ENCODE measurements at regions not wholly inside any gene's neighbourhood (a gene's known extent, or its start where the extent isn't known, plus 50 kb on each side); places are given as distances from the start of the nearest gene placed in this dataset.

DNA sequence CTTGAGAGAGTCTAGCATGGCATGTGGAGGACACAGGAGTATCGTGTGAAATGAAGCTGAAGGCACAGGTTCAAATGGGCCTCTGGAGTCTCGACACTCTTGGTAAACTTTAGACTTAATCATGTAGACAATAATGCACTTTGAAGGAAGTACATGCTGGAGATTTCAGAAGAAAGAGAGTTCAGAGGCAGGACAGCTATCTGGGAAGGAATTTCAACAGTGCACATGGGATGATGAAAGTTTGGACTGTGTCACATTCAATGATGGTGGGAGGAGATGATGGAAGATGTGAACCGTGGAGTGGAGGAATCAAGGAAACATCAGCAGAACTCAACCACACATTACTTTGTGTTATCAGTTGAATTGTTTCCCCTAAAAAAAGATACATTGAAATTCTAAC, 88.6 kb upstream of the PAPPA start:
- no peak for DNase-seq

DNA sequence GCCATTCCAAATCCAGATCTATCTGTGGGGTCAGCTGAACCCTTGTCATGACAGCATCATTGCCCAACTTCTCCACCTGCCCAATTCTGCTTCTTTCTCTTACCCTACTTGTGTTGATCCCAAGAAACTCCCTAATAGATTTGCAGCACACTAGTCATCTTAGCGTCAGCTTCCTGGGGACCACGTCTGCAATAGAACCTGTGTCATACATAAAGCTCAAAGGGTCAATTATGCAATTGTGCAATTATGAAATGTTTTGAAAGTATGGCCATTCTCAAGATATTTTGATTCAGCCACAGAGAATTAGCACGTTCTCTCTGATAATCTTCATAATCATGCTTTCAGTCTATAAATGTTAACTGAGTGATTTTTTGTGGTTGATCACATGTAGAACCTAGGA, 87.4 kb upstream of the PAPPA start:
- no peak for DNase-seq

DNA sequence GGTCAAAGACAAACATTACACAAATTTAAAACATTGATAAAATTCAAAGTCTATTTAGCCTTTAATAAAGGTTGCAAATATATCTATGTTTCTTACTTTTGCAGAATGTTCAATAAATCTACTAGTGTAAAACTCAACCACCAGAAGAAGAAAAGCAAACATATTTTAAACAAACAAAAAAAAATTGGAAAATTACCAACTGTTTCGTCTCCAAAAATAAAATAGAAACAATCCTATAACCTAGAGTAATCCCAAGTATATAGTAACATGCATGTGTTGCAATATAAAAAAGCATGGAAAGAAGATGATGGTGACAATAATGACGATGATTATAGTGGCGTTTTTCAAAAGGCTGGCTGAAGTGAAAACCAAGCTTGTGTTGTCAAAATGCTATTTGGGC, 86.0 kb upstream of the PAPPA start:
- DNase-seq, result no peak

- no peak for DNase-seq
Observed at GRCh38 chr9:116070256-116070914, 83.2 kb upstream of the PAPPA start.

GRCh38 chr9:116072046-116072445, 81.5 kb upstream of the PAPPA start:
- DNase-seq, result no peak

DNA sequence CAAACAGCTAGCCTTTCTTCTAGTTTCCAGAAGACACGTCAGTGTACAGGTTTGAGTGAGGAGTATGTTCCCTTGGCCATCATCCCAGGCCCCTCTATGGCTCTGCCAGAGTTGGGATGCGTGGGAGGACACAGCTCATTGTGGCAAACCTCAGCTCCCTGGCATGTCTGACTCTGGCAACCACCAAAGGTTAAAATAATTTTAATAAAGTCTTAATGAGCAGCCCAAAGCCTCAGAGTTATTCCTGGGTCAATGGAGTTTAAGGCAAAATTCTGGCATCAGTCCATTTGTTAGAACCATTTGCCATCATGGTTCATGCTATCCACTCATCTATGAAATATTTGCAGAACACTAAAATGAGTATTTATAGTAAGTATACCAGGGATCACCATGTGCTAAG, 79.8 kb upstream of the PAPPA start:
- no peak for DNase-seq

- DNase-seq, result no peak
Observed at GRCh38 chr9:116074658-116075057, 78.9 kb upstream of the PAPPA start.

DNA sequence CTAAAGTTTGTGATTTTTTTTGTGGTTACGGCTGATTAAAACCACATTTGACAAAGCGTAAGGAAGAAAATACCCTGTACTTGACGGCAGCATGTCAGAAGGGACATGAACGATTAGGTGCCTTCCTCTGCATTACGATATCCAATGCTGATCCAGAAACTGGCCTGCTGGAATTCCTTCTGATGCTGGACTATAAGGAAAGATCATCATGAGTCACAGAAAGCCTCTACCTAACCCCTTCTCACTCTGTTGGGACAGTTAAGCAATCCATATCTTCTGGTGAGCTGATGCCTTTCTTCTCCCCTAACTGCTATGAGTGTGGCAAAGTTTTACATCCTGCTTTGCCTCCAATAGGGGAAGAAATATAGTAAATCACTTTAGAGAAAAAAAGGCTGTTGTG, 78.4 kb upstream of the PAPPA start:
- no peak for DNase-seq

DNA sequence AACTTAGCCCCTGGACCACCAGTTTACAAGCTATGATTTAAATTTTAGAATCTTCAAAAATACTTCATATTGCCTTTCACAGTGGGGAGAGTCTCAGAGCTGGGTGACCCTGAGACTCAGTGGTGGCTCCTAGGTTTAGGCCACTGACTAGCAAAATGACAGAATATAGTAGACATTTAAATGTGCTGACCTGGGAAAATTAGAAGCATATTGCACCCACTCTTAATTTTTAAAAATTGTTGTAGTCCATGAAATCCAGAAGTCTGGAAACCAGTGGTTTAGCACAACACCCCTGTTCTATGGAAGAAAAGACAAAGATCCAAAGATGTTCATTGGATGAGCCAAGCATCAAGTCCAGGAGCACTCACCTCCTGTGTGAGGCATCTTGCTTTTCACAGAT, 75.0 kb upstream of the PAPPA start:
- DNase-seq, result no peak

- no peak for DNase-seq
Observed at GRCh38 chr9:116080561-116080960, 73.0 kb upstream of the PAPPA start.

DNA sequence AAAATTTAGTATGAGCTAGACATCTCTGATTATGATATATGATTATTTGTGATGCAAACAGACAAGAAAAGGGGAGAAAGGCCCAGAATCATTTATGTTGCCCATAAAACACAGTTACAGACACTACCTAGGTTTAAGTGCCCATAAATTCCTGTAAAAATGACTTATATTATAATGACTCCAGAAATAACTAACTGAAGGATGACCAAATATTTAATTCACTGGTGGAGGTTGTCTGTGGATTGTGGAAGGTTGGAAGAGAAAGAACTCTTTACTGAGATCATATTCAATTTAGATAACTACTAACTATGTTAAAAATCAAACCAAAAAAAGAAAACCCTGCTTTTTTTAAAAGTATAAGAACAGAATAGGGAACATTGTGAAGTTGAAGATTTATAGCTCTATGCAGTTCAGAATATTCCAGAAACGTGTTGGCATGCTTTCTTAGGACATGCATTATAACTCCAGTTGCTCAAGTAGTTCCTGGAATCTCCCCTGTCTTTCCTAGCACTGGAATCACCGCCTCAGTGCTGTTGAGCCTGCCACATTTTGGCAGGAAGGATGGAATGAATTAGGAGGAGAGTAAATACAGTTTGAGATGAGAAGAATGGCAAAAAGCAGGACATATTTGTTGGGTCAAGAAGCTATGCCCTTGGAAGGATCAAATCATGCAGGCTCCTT, 72.0 kb upstream of the PAPPA start:
- DNase-seq, result no peak

DNA sequence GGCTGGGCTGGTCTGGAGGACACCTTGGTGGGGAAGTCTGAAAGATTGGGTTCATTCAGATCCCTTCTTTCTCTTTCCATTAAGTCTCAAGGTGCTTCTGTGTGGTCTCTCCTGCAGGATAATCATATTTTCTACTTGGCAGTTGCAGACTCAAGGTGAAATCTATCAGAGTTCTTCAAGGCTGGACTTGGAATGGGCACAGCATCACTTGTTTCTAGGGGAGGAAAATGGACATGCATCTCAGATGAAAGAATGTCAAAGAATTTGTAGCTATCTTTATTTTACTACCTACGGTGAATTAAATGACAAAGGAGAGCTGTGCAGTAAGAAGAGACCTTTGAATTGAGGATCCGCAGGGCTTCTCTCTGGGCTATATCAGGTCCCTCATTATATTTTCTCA, 69.8 kb upstream of the PAPPA start:
- no peak for DNase-seq

DNA sequence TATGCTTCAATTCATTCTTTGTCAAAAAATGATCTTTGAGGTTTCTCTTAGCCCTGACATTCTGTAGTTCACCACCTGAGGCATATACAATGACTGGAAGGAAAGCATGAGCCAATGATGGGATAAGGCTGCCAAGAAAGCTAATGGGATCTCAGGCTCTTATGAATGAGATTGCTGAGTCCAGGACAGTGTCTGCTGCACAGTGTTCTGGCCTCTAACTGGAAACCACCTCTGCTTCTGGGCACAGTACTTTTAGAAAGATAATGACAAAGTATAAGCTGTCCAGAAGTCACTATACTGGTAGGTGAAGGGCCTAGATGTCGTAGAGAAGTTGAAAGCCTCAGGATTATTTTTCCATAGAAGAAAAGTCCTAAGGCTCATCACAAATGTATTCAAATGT, 69.1 kb upstream of the PAPPA start:
- DNase-seq, result no peak

GRCh38 chr9:116087246-116087645, 66.3 kb upstream of the PAPPA start:
- no peak for DNase-seq

GRCh38 chr9:116087751-116088194, 65.8 kb upstream of the PAPPA start:
- peak; percentile 2 for DNase-seq

DNA sequence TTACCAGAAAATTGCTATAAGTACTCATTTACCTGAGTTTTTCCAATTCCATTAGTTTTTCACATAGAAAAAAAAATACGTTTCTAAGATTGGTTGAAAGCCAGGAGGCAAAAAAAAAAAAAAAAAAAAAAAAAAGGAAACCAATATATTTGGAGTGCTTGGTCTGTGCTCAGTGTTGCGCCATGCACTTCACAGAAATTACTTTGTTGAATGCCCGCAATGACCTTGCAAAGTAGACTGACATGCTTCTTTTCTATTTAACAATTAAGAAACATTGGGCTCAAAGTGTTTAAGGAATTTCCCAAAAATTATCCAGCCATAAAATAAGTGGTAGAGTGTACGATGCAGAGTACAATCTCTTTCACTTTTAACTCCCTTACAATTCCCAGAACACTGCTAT, 65.2 kb upstream of the PAPPA start:
- DNase-seq, result no peak

DNA sequence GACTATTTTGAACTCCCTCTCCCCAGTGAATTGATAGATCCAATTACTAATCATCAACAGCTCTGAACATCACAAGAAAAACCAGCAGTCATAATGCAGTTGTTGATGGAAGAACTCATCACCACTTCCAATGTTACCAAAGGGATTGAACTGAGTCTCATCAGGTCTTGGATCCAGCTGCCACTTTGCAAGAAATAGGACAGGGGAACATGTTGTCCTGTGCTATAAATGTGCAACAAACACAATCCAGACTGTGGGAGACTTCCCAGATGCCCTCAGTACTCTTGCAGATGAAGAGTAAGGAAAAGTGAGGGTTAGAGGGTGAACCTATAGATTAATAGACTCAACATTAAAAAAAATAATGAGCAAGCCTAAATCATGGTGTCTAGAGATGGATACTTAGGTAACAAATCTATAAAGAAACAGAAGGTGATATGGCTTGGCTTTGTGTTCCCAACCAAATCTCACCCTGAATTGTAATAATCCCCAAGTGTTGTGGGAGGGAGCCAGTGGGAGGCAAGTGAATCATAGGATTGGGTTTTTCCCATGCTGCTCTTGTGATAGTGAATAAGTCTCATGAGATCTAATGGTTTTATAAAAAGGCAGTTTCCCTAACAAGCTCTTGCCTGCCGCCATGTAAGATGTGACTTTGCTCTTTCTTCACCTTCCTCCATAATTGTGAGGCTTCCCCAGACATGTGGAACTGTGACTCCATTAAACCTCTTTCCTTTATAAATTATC, 63.4 kb upstream of the PAPPA start:
- DNase-seq, result no peak

GRCh38 chr9:116094846-116095245, 58.7 kb upstream of the PAPPA start:
- no peak for DNase-seq

- no peak for DNase-seq
Observed at GRCh38 chr9:116095403-116095802, 58.2 kb upstream of the PAPPA start.

- no peak for DNase-seq
Observed at GRCh38 chr9:116096046-116096445, 57.5 kb upstream of the PAPPA start.

- no peak for DNase-seq
Observed at GRCh38 chr9:116096853-116097252, 56.7 kb upstream of the PAPPA start.

- DNase-seq, result no peak
Observed at GRCh38 chr9:116098476-116098875, 55.1 kb upstream of the PAPPA start.

GRCh38 chr9:116099821-116100220, 53.8 kb upstream of the PAPPA start:
- DNase-seq, result no peak

GRCh38 chr9:116100711-116101121, 52.9 kb upstream of the PAPPA start:
- no peak for DNase-seq
